Ectodermal cell (in vitro differentiated cells): ENCODE measurements at regions not wholly inside any gene's neighbourhood (a gene's known extent, or its start where the extent isn't known, plus 50 kb on each side); places are given as distances from the start of the nearest gene placed in this dataset.

Source experiments
- H3K27ac ChIP-seq: 2 replicates; pipeline ENCODE4 v1.7.0; 2013; ENCODE audit warnings: mild to moderate bottlenecking, low read depth, low read length; ENCODE audit not compliant: insufficient read depth, poor library complexity, severe bottlenecking
- H3K27me3 ChIP-seq: 2 replicates; pipeline ENCODE4 v1.7.0; 2013; ENCODE audit warnings: mild to moderate bottlenecking, low read length; ENCODE audit not compliant: insufficient read depth, control insufficient read depth, poor library complexity, severe bottlenecking
- H3K36me3 ChIP-seq: one replicate; pipeline ENCODE4 v1.7.0; 2013; ENCODE audit warnings: low read length; ENCODE audit not compliant: control insufficient read depth, insufficient read depth
- H3K4me1 ChIP-seq: one replicate; pipeline ENCODE4 v1.7.0; 2013; ENCODE audit warnings: low read length; ENCODE audit not compliant: control insufficient read depth, insufficient read depth
- H3K4me3 ChIP-seq: 2 replicates; pipeline ENCODE4 v1.7.0; 2013; ENCODE audit warnings: low read depth, low read length, control low read depth; ENCODE audit not compliant: insufficient read depth
- H3K9me3 ChIP-seq: 2 replicates; pipeline ENCODE4 v1.7.0; 2013; ENCODE audit warnings: mild to moderate bottlenecking, low read length, moderate library complexity; ENCODE audit not compliant: control insufficient read depth
- WGBS, 2 experiments: methylation state at CpG; one replicate each; pipeline ENCODE4 v1.1.7; 2013; ENCODE audit warnings: missing lambda C conversion rate in 2 of 2; 5-methylcytosine and 5-hydroxymethylcytosine counted together

DNA sequence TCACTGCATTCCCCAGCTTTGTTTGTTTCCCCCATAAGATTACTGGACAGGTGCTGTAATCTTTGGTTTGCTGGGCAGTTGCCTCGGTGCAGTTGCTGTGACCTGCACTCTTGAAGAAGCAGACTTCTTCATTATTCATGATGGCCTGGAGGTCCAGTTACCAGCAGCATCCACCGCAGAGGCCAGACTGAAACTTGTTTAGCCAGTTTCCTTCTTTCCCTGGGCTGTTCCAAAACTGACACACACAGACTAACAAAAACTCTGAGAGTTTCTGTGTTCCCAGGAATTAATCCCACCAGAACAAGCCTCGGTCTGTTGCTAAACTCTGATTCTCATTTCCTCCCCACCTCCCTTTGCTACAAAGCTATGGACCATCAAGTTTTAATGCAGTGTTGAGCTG, 144.1 kb downstream of the QRSL1 start:
- Histone ChIP-seq H3K4me1 (no peaks in the 10 kb centered on the region), H3K36me3 (no peaks in the 10 kb centered on the region), H3K27ac (no peak overlapping the region), H3K27me3 (no peaks in the 10 kb centered on the region), H3K9me3 (peaks cover 6% of the 10 kb centered on the region), H3K4me3 (no peak overlapping the region)
- 79% methylated on average over 3 of the region's 3 CpGs for WGBS, 2 experiments

DNA sequence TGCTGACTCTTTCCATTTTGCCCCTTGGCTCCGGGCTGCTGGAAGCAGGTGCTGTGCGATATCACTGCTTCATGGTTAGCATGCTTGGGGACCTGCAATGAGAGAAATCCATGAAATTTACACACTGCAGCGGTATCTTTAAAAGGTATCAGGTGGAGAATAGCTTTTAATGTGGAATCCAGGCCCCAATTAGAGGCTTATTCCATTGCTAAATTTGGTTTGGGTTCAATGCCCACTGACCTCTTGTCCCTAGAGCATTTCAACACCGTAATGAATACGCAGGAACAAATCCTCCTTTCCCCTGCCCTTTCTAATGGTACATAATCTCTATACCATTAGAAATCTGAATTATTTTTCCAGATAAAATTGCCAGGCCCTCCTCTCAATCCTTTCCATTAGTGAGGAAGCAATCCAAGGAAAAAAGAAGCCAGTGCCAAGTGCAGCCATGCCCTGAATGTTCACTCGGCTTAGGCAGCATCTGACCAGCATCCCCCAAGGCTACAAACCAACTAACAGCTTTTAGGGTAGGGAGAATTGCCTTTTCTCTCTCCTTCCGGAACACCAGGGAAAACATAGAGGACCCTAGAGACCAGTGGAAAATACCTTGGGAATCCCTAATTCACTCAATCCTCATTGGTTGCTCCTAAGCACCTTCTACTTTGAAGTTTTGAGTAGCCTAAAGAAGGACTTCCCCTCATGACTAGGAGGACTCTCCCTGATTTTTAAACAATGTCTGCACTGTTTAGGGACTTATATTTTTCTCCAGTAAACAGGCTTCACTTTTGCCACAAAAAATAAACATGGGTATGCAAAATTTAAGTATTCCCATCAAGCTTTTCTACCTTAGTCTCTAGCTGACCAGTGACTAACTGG, 143.1 kb downstream of the QRSL1 start:
- H3K27me3 ChIP-seq: no peaks in the 10 kb centered on the region
- H3K4me3 ChIP-seq: no peak overlapping the region
- no peak overlapping the region for H3K27ac ChIP-seq
- H3K9me3 ChIP-seq: peaks cover 6% of the 10 kb centered on the region
- WGBS, 2 experiments: 90 to 95% methylated on average over 7 of the region's 7 CpGs
- no peaks in the 10 kb centered on the region for H3K4me1 ChIP-seq
- H3K36me3 ChIP-seq: no peaks in the 10 kb centered on the region

DNA sequence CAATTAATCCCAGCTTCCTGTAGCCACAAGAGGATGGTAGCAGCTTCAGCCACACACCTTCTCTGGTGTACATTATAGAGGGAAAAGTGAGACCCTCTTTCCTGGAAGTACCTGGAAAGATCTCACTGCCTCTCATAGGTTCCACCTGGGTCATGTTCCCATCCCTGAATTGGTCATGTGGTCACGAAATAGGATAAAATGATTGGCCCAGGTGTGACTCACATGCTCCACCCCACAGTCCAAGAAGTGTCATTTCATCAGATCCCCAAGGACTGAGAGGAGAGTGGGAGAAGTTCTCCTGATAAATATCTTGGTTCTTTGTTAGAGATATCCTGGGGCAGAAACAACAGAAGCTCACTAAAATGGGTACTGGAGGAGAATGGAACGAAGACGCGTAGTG, 142.4 kb downstream of the QRSL1 start:
- Histone ChIP-seq H3K4me3 (no peak overlapping the region), H3K36me3 (no peaks in the 10 kb centered on the region), H3K27ac (no peak overlapping the region), H3K9me3 (peaks cover 6% of the 10 kb centered on the region), H3K4me1 (no peaks in the 10 kb centered on the region), H3K27me3 (no peaks in the 10 kb centered on the region)
- WGBS, 2 experiments: 92 to 99% methylated on average over 4 of the region's 4 CpGs

DNA sequence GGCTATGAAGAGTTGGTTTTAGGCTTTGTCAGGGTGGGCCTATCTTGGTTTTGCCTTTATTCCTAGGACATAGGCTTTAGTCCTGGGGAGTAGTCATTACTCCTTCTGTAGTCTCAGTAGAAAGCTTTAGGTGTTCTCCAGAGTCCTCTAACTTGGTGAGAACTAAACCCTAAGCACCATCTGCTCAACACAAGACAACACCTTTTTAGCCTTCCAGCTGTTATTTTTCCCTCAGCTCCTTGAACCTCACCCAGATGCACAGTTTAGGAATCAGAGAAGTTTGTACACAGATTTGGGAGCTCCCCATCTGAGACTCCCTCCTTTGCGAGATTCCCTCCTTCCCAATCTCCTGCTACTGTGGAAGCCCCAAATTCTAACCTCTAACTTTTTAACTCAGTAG, 141.3 kb downstream of the QRSL1 start:
- Histone ChIP-seq H3K36me3 (no peaks in the 10 kb centered on the region), H3K9me3 (peaks cover 6% of the 10 kb centered on the region), H3K27me3 (no peaks in the 10 kb centered on the region), H3K4me3 (no peak overlapping the region), H3K4me1 (no peaks in the 10 kb centered on the region), H3K27ac (no peak overlapping the region)
- 94% methylated on average over 1 of the region's 1 CpG for WGBS, 2 experiments

DNA sequence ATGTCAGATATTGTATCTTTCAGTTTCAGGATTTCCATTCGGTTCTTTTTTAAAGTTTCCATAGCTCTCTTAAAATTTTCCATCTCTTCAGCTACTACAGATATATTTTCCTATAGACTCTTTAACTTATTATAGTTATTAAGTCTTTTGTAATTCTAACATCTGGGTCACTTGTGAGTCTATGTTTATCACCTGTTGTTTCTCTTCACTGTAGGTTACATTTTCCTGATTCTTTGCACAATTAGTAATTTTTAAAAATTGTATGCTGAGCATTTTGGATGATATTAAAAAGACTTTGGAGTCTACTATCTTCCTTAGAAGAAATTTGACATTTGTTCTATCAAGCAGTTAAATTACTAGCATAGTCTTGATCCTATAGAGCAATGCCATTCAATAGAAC, 140.7 kb downstream of the QRSL1 start:
- H3K27ac ChIP-seq: no peak overlapping the region
- 100% methylated on average over 1 of the region's 1 CpG for WGBS, 2 experiments
- H3K4me3 ChIP-seq: no peak overlapping the region
- no peaks in the 10 kb centered on the region for H3K27me3 ChIP-seq
- no peaks in the 10 kb centered on the region for H3K4me1 ChIP-seq
- H3K9me3 ChIP-seq: peaks cover 6% of the 10 kb centered on the region
- H3K36me3 ChIP-seq: no peaks in the 10 kb centered on the region

GRCh38 chr6:106767271-106767670, 137.9 kb downstream of the QRSL1 start:
- H3K4me1 ChIP-seq: no peaks in the 10 kb centered on the region
- H3K9me3 ChIP-seq: peaks cover 6% of the 10 kb centered on the region
- WGBS, 2 experiments: 89 to 100% methylated on average over 1 of the region's 1 CpG
- H3K27me3 ChIP-seq: no peaks in the 10 kb centered on the region
- no peak overlapping the region for H3K4me3 ChIP-seq
- H3K36me3 ChIP-seq: no peaks in the 10 kb centered on the region
- no peak overlapping the region for H3K27ac ChIP-seq

DNA sequence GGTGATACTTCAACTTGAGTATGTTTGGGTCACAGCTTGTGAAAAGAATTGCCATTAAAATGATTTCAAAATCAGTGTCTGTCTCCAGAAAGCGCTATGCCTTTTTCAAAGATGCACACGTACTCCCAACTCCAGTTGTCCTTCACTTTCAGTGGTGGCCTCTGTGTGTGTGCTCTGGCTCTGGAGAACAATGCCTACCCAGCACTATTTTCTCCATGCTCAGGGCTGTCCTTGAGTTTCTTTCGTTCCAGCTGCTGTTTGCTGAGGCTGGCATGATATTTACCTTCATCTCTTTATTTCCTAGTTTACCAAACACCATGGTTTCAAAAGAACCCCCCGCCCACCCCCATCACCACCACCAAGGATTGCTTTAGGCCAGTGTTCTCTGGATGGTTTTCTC, 136.8 kb downstream of the QRSL1 start:
- no peaks in the 10 kb centered on the region for H3K27me3 ChIP-seq
- H3K27ac ChIP-seq: no peak overlapping the region
- no peaks in the 10 kb centered on the region for H3K36me3 ChIP-seq
- H3K4me3 ChIP-seq: no peak overlapping the region
- WGBS, 2 experiments: 92 to 96% methylated on average over 4 of the region's 4 CpGs
- no peaks in the 10 kb centered on the region for H3K4me1 ChIP-seq
- H3K9me3 ChIP-seq: peaks cover 6% of the 10 kb centered on the region

- Histone ChIP-seq H3K9me3 (peaks cover 2% of the 10 kb centered on the region), H3K36me3 (no peaks in the 10 kb centered on the region), H3K4me3 (no peak overlapping the region), H3K4me1 (no peaks in the 10 kb centered on the region), H3K27ac (no peak overlapping the region), H3K27me3 (no peaks in the 10 kb centered on the region)
- 97 to 98% methylated on average over 2 of the region's 2 CpGs for WGBS, 2 experiments
Observed at GRCh38 chr6:106765496-106765895, 136.1 kb downstream of the QRSL1 start.

- Histone ChIP-seq H3K27me3 (no peaks in the 10 kb centered on the region), H3K9me3 (no peaks in the 10 kb centered on the region), H3K27ac (no peak overlapping the region), H3K4me3 (no peak overlapping the region), H3K36me3 (no peaks in the 10 kb centered on the region), H3K4me1 (no peaks in the 10 kb centered on the region)
- WGBS, 2 experiments: 90 to 97% methylated on average over 2 of the region's 2 CpGs
Observed at GRCh38 chr6:106764353-106764980, 135.1 kb downstream of the QRSL1 start.

GRCh38 chr6:106763361-106763760, 134.0 kb downstream of the QRSL1 start:
- H3K4me1 ChIP-seq: no peaks in the 10 kb centered on the region
- no peak overlapping the region for H3K4me3 ChIP-seq
- H3K27me3 ChIP-seq: no peaks in the 10 kb centered on the region
- H3K9me3 ChIP-seq: no peaks in the 10 kb centered on the region
- no peaks in the 10 kb centered on the region for H3K36me3 ChIP-seq
- H3K27ac ChIP-seq: no peak overlapping the region
